Ovary (tissue), 7 donors: ENCODE measurements at regions not wholly inside any gene's neighbourhood (a gene's known extent, or its start where the extent isn't known, plus 50 kb on each side); places are given as distances from the start of the nearest gene placed in this dataset.

Experiments used
- DNase-seq, 5 donors: peaks; one replicate each; pipeline ENCODE4 v3.0.0-alpha.2; 2019 to 2020
- H3K27ac ChIP-seq, 2 donors: fragments of 200-600 bp; one replicate each; pipeline versions ENCODE4 v1.5.1 to v1.8.0; 2019 to 2022
- H3K27me3 ChIP-seq: fragments of 200-600 bp; one replicate; pipeline ENCODE4 v1.8.0; 2022
- H3K36me3 ChIP-seq: fragments of 200-600 bp; sonication (generic); one replicate; pipeline ENCODE4 v1.5.1; 2019
- H3K4me1 ChIP-seq: one replicate; pipeline ENCODE4 v1.8.1; 2013; ENCODE audit warnings: mild to moderate bottlenecking, moderate library complexity; ENCODE audit not compliant: insufficient read depth
- H3K4me3 ChIP-seq: fragments of 200-600 bp; sonication (generic); one replicate; pipeline ENCODE4 v1.5.1; 2017
- H3K9me3 ChIP-seq, 2 donors: fragments of 200-600 bp in 1 of 2; sonication (generic) in 1 of 2; one replicate each; pipeline versions ENCODE4 v1.5.1 to v1.8.1; 2013 to 2019; ENCODE audit warnings: mild to moderate bottlenecking in 1 of 2, moderate library complexity in 1 of 2
- EP300 ChIP-seq: sonication (generic); formaldehyde crosslinking; IDR thresholded peaks from one replicate; pipeline ENCODE4 v1.6.1; 2017; ENCODE audit warnings: antibody characterized with exemption
- POLR2A ChIP-seq: fragments of 450-650 bp; IDR thresholded peaks from one replicate; pipeline ENCODE4 v1.6.1; 2017; ENCODE audit warnings: antibody characterized with exemption, mild to moderate bottlenecking, moderate library complexity
- WGBS, 3 donors: extraction: QIAGEN DNeasy Blood & Tissue Kit in 1 of 3; methylation state at CpG; one replicate each; pipeline versions ENCODE4 v1.1.5 to v1.1.7; 2013 to 2017; 5-methylcytosine and 5-hydroxymethylcytosine counted together
- intact Hi-C, 4 donors: fragments of 100-400 bp; cut with DNase I; formaldehyde crosslinking; loops; one replicate each; pipeline versions ENCODE4 v1.11.0 to v1.15.1; 2022 to 2023
- TF ChIP-seq, protein P1 (sequence below), 3 donors: fragments of 450-650 bp in 2 of 3; fragments of 200-600 bp in 1 of 3; IDR thresholded peaks; one replicate each; pipeline versions ENCODE4 v1.5.1 to v1.8.0; 2016 to 2022; ENCODE audit warnings: antibody characterized with exemption in 3 of 3, mild to moderate bottlenecking in 1 of 3
- donor health status: DM: no; HTN: no; CAD: no; lungs with moderate emphysema.
- donor health status: DM: no; HTN: no; CAD: no.
- donor health status: Bipolar disorder and iron deficiency.
- donor health status: DM: no; HTN: no; CAD: no.
- donor health status: DM: yes; HTN: yes; CAD: no.

DNA sequence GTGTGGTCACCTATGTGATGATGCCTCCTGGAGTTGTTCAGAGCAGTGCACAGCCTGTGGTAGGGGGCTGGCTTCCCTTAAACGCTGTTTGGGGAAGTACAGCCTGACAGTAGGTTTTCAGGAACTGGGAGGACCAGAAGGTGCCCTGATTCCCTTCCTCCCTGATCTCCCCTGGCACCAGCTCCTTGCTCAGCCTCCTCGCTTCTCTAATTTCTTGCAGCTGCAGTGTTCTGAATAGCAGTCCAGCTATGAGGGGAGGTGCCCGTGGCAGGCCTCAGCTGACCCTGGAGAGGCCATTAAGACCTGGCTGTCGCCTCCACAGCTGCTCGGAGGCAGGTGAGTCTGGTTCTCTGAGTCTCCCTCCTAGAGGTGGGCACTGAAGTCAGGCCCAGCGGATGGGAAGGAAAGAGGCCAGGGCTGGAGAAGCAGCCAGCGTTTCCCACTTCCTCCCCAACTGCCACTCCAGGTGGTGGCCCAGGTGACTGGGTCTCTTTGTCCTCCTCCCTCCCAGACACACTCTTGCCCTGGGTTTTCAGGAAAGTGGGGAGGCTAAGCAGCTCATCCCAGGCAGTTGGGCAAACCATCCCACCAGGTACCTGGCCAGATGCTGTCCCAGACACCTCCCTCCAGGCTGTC is 52.0 kb upstream of the RPL11 start:
- 67 to 74% (median 68%) methylated on average over 7 of the region's 7 CpGs for WGBS, 3 donors
- intact Hi-C loops: loop anchor here in 1 of 4 donors (10.0 kb wide), 1 partner anchor 545 kb away; no protein-coding TSS in a partner anchor

DNA sequence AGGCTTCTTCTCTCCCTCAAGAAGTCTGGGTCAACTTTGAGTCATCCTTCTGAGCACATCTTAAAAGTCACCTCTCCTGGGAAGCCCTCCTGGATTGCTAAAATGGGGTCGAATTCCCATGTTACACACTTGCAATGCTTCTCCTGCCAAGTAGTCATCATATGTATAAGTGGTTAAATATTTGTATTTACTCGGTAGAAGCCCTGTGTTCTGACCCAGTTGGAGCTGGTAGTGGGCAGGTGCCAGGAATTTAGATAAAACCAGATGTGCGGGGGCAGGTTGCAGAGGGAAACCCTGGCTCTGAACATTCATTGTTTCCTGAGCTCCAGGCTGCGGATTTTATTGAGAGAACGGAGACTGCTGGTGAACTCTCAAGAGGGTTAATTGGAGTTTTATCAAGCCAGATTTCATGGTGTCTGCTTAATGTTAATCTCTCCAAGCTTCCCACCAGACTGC is 52.8 kb upstream of the RPL11 start:
- H3K36me3 ChIP-seq: no peaks in the 10 kb centered on the region
- intact Hi-C loops: loop anchor here in 1 of 4 donors (10.0 kb wide), 1 partner anchor 544 kb away; no protein-coding TSS in a partner anchor
- no peaks in the 10 kb centered on the region for H3K9me3 ChIP-seq
- H3K4me3 ChIP-seq: no peak overlapping the region
- WGBS, 3 donors: 12 to 22% (median 18%) methylated on average over 5 of the region's 5 CpGs
- no peaks in the 10 kb centered on the region for H3K27me3 ChIP-seq
- TF ChIP-seq, protein P1, sequence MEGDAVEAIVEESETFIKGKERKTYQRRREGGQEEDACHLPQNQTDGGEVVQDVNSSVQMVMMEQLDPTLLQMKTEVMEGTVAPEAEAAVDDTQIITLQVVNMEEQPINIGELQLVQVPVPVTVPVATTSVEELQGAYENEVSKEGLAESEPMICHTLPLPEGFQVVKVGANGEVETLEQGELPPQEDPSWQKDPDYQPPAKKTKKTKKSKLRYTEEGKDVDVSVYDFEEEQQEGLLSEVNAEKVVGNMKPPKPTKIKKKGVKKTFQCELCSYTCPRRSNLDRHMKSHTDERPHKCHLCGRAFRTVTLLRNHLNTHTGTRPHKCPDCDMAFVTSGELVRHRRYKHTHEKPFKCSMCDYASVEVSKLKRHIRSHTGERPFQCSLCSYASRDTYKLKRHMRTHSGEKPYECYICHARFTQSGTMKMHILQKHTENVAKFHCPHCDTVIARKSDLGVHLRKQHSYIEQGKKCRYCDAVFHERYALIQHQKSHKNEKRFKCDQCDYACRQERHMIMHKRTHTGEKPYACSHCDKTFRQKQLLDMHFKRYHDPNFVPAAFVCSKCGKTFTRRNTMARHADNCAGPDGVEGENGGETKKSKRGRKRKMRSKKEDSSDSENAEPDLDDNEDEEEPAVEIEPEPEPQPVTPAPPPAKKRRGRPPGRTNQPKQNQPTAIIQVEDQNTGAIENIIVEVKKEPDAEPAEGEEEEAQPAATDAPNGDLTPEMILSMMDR (IDR thresholded peaks at IDR 0.05): no peak
- TF ChIP-seq EP300: no peak
- H3K4me1 ChIP-seq: peaks cover 6% of the 10 kb centered on the region
- DNase-seq: no peak
- H3K27ac ChIP-seq: no peak overlapping the region

More for the DNA sequence above, 52.0 kb upstream of the RPL11 start:
- Histone ChIP-seq H3K36me3 (no peaks in the 10 kb centered on the region), H3K4me1 (peaks cover 4% of the 10 kb centered on the region), H3K9me3 (no peaks in the 10 kb centered on the region), H3K27ac (no peak overlapping the region), H3K4me3 (no peak overlapping the region), H3K27me3 (no peaks in the 10 kb centered on the region)
- DNase-seq: no peak
- TF ChIP-seq, protein P1 (IDR thresholded peaks at IDR 0.05): no peak
- no peak for TF ChIP-seq POLR2A
- no peak for TF ChIP-seq EP300

DNA sequence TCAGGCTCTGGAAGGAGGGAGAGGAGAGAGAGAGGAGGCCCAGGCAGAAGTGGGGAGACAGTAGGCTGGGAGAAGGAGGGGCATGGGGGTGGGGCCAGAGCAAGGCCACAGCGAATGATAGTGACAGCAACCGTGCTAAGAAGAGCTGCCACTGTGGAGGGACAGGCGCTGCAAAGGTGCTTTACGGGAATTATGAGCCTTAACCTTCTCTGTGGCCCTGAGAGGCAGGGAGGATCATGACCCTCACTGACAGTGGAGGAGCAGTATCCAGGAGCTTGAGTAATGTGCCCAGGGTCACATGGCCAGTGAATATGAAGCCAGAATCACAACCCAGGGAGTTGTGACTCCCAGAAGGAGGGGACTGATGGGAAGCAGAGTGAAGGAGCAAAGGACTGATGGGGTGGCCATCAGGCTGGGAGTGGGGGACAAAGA is 53.4 kb upstream of the RPL11 start:
- intact Hi-C loops: loop anchor here in 1 of 4 donors (10.0 kb wide), 1 partner anchor 543 kb away; no protein-coding TSS in a partner anchor
- no peak overlapping the region for H3K4me3 ChIP-seq
- WGBS, 3 donors: 50 to 65% (median 63%) methylated on average over 4 of the region's 4 CpGs
- H3K27ac ChIP-seq: no peak overlapping the region
- DNase-seq: no peak
- TF ChIP-seq, protein P1 (IDR thresholded peaks at IDR 0.05): no peak
- TF ChIP-seq POLR2A (no peak), EP300 (no peak)
- H3K27me3 ChIP-seq: no peaks in the 10 kb centered on the region
- no peaks in the 10 kb centered on the region for H3K9me3 ChIP-seq
- no peaks in the 10 kb centered on the region for H3K36me3 ChIP-seq
- H3K4me1 ChIP-seq: peaks cover 6% of the 10 kb centered on the region

DNA sequence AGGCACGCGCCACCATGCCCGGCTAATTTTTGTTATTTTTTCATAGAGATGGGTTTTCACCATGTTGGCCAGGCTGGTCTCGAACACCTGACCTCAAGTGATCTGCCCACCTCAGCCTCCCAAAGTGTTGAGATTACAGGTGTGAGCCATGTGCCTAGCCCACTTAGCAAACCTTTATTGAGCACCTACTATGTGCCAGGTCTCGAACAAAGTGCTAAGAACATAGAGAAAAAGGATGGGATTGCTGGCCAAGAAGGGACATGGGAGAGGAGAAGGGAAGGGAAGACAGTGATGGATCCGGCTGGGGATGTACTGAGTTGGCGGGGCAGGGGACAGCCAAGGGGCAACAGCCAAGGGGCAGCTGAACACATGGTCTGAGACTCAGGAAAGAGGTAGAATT is 55.6 kb upstream of the RPL11 start:
- Histone ChIP-seq H3K27me3 (no peaks in the 10 kb centered on the region), H3K9me3 (no peaks in the 10 kb centered on the region), H3K4me3 (no peak overlapping the region), H3K4me1 (peaks cover 6% of the 10 kb centered on the region), H3K27ac (no peak overlapping the region), H3K36me3 (no peaks in the 10 kb centered on the region)
- intact Hi-C loops: loop anchor here (2.0 to 10.0 kb wide), 3 partner anchors 89 to 541 kb away; no protein-coding TSS in a partner anchor
- WGBS, 3 donors: 96 to 98% (median 97%) methylated on average over 7 of the region's 7 CpGs
- DNase-seq: no peak
- TF ChIP-seq POLR2A (no peak), EP300 (no peak)
- TF ChIP-seq, protein P1 (IDR thresholded peaks at IDR 0.05): no peak
